Mucosa of rectum (tissue), 2 donors: ENCODE measurements at regions not wholly inside any gene's neighbourhood (a gene's known extent, or its start where the extent isn't known, plus 50 kb on each side); places are given as distances from the start of the nearest gene placed in this dataset.

ENCODE experiments used
- H3K27ac ChIP-seq, 2 donors: one replicate each; pipeline ENCODE4 v1.7.0; 2013; ENCODE audit warnings: inconsistent platforms in 2 of 2, low read depth in 2 of 2, low read length in 2 of 2
- H3K27me3 ChIP-seq, 2 donors: one replicate each; pipeline ENCODE4 v1.7.0; 2013; ENCODE audit warnings: low read length in 2 of 2; ENCODE audit not compliant: control insufficient read depth in 2 of 2, insufficient read depth in 2 of 2
- H3K36me3 ChIP-seq, 2 donors: one replicate each; pipeline ENCODE4 v1.7.0; 2013; ENCODE audit warnings: low read length in 2 of 2; ENCODE audit not compliant: control insufficient read depth in 2 of 2, insufficient read depth in 2 of 2
- H3K4me1 ChIP-seq, 2 donors: one replicate each; pipeline ENCODE4 v1.7.0; 2013; ENCODE audit warnings: low read length in 2 of 2, mild to moderate bottlenecking in 1 of 2; ENCODE audit not compliant: control insufficient read depth in 2 of 2, insufficient read depth in 2 of 2
- H3K4me3 ChIP-seq, 2 donors: one replicate each; pipeline ENCODE4 v1.7.0; 2013; ENCODE audit warnings: low read length in 2 of 2
- H3K9ac ChIP-seq, 2 donors: one replicate each; pipeline ENCODE4 v1.7.0; 2013; ENCODE audit warnings: low read length in 2 of 2, low read depth in 1 of 2, mild to moderate bottlenecking in 1 of 2
- H3K9me3 ChIP-seq, 2 donors: one replicate each; pipeline ENCODE4 v1.7.0; 2013; ENCODE audit warnings: low read length in 2 of 2; ENCODE audit not compliant: control insufficient read depth in 2 of 2
- donor health status: healthy.
- donor health status: Normal muscosa, but diverticular disease.

- Histone ChIP-seq H3K9ac (no peak overlapping the region), H3K9me3 (no peaks in the 10 kb centered on the region), H3K27me3 (no peaks in the 10 kb centered on the region), H3K27ac (no peak overlapping the region), H3K4me1 (no peaks in the 10 kb centered on the region), H3K36me3 (no peaks in the 10 kb centered on the region), H3K4me3 (no peak overlapping the region)
Measured at GRCh38 chr4:182018691-182019090, 224.5 kb upstream of the TENM3 start.

- H3K9ac ChIP-seq, result no peak overlapping the region
- H3K27me3 ChIP-seq, result no peaks in the 10 kb centered on the region
- H3K36me3 ChIP-seq, result no peaks in the 10 kb centered on the region
- H3K4me1 ChIP-seq, result no peaks in the 10 kb centered on the region
- H3K9me3 ChIP-seq, result no peaks in the 10 kb centered on the region
- H3K27ac ChIP-seq, result no peak overlapping the region
- no peak overlapping the region for H3K4me3 ChIP-seq
Measured at GRCh38 chr4:182019148-182019652, 224.0 kb upstream of the TENM3 start.

GRCh38 chr4:182022909-182023308 is 220.3 kb upstream of the TENM3 start:
- Histone ChIP-seq H3K27ac (no peak overlapping the region), H3K36me3 (no peaks in the 10 kb centered on the region), H3K4me1 (no peaks in the 10 kb centered on the region), H3K9me3 (no peaks in the 10 kb centered on the region), H3K27me3 (no peaks in the 10 kb centered on the region), H3K4me3 (no peak overlapping the region), H3K9ac (no peak overlapping the region)

DNA sequence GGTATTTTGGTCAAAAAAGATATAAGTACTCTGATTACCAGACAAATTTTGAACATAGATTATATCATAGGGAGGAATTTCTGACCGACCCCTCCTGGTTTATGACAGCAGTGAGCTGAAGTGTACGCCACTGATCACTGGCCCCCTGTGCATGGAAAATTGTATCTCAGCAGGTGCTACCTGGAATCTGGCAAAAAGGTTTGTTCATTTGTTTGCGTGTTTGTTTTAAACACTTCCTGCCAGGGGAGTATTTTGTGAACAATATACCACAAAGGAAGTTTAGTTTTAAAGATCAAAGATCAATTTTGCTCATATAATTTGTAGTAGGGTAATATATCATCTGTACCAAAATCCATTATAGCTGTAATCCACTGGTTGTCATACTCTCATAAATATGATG is 219.7 kb upstream of the TENM3 start:
- Histone ChIP-seq H3K4me3 (no peak overlapping the region), H3K36me3 (no peaks in the 10 kb centered on the region), H3K9me3 (no peaks in the 10 kb centered on the region), H3K9ac (no peak overlapping the region), H3K27me3 (no peaks in the 10 kb centered on the region), H3K27ac (no peak overlapping the region), H3K4me1 (no peaks in the 10 kb centered on the region)

GRCh38 chr4:182042945-182043344 is 200.3 kb upstream of the TENM3 start:
- Histone ChIP-seq H3K27ac (no peak overlapping the region), H3K27me3 (no peaks in the 10 kb centered on the region), H3K9ac (no peak overlapping the region), H3K4me3 (no peak overlapping the region), H3K4me1 (no peaks in the 10 kb centered on the region), H3K9me3 (no peaks in the 10 kb centered on the region), H3K36me3 (no peaks in the 10 kb centered on the region)

GRCh38 chr4:182048871-182049270 is 194.3 kb upstream of the TENM3 start:
- Histone ChIP-seq H3K9ac (no peak overlapping the region), H3K27me3 (no peaks in the 10 kb centered on the region), H3K4me1 (no peaks in the 10 kb centered on the region), H3K27ac (no peak overlapping the region), H3K36me3 (no peaks in the 10 kb centered on the region), H3K4me3 (no peak overlapping the region), H3K9me3 (no peaks in the 10 kb centered on the region)

DNA sequence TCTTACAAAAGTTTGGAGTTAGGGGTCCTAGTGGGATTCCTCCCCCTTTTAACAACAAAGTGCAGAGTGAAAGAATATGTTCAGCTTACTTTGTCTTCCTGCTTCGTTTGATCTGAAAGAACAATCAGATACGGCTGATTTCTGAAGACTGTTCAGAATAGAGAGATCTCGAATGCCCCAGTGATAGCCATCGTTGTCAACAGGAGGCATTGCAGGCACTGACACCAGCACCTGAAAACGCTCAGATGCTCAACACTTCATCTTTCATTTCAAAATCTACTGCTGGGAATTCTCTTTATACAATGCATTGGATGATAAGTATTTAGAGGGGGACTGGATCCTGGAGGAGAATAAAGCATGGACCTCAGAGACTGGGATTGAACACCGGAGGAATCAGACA is 186.3 kb upstream of the TENM3 start:
- H3K4me1 ChIP-seq, result no peaks in the 10 kb centered on the region
- no peak overlapping the region for H3K4me3 ChIP-seq
- H3K27ac ChIP-seq, result no peak overlapping the region
- H3K9me3 ChIP-seq, result no peaks in the 10 kb centered on the region
- no peaks in the 10 kb centered on the region for H3K36me3 ChIP-seq
- H3K9ac ChIP-seq, result no peak overlapping the region
- H3K27me3 ChIP-seq, result no peaks in the 10 kb centered on the region

- Histone ChIP-seq H3K36me3 (no peaks in the 10 kb centered on the region), H3K27me3 (no peaks in the 10 kb centered on the region), H3K27ac (no peak overlapping the region), H3K4me1 (no peaks in the 10 kb centered on the region), H3K4me3 (no peak overlapping the region), H3K9ac (no peak overlapping the region), H3K9me3 (no peaks in the 10 kb centered on the region)
Measured at GRCh38 chr4:182062458-182062857, 180.7 kb upstream of the TENM3 start.

- no peaks in the 10 kb centered on the region for H3K4me1 ChIP-seq
- H3K9me3 ChIP-seq, result no peaks in the 10 kb centered on the region
- no peaks in the 10 kb centered on the region for H3K27me3 ChIP-seq
- H3K9ac ChIP-seq, result no peak overlapping the region
- H3K27ac ChIP-seq, result no peak overlapping the region
- no peak overlapping the region for H3K4me3 ChIP-seq
- no peaks in the 10 kb centered on the region for H3K36me3 ChIP-seq
Measured at GRCh38 chr4:182062936-182063335, 180.3 kb upstream of the TENM3 start.

DNA sequence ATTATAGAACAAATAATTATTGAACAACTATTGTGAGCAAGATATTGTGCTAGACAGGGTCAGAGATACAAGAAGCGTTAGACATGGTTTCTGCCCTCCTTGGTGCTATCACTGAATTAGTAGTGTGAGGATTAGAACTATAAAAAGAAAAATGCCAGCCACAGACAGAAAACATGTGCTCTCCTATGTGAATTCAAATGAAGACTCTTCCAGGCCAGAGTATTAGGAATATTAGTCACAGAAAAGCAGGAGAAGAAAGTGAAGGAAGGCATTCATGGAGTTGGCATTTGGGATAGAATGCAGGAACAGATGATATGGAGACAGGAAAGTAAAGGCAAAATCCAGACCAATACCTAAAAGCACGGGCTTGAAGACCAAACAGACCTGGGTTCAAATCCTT is 179.6 kb upstream of the TENM3 start:
- Histone ChIP-seq H3K4me3 (no peak overlapping the region), H3K9me3 (no peaks in the 10 kb centered on the region), H3K27ac (no peak overlapping the region), H3K4me1 (no peaks in the 10 kb centered on the region), H3K27me3 (no peaks in the 10 kb centered on the region), H3K9ac (no peak overlapping the region), H3K36me3 (no peaks in the 10 kb centered on the region)

DNA sequence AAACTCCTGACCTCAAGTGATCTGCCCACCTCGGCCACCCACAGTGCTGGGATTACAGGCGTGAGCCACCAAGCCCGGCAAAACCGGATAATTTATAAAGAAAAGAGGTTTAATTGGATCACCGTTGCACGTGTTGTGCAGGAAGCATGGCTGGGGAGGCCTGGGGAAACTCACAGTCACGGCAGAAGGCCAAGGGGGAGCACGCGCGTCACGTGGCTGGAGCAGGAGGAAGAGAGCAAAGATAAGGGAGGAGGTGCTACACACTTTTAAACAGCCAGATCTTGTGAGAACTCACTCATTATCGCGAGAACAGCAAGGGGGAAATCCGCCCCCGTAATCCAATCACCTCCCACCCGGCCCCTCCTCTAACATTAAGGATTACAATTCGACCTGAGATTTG is 177.9 kb upstream of the TENM3 start:
- H3K27me3 ChIP-seq, result no peaks in the 10 kb centered on the region
- no peaks in the 10 kb centered on the region for H3K4me1 ChIP-seq
- no peaks in the 10 kb centered on the region for H3K9me3 ChIP-seq
- H3K27ac ChIP-seq, result no peak overlapping the region
- no peak overlapping the region for H3K4me3 ChIP-seq
- H3K36me3 ChIP-seq, result no peaks in the 10 kb centered on the region
- no peak overlapping the region for H3K9ac ChIP-seq
